ENCODE measurements at regions not wholly inside any gene's neighbourhood (a gene's known extent, or its start where the extent isn't known, plus 50 kb on each side); places are given as distances from the start of the nearest gene placed in this dataset.

DNA sequence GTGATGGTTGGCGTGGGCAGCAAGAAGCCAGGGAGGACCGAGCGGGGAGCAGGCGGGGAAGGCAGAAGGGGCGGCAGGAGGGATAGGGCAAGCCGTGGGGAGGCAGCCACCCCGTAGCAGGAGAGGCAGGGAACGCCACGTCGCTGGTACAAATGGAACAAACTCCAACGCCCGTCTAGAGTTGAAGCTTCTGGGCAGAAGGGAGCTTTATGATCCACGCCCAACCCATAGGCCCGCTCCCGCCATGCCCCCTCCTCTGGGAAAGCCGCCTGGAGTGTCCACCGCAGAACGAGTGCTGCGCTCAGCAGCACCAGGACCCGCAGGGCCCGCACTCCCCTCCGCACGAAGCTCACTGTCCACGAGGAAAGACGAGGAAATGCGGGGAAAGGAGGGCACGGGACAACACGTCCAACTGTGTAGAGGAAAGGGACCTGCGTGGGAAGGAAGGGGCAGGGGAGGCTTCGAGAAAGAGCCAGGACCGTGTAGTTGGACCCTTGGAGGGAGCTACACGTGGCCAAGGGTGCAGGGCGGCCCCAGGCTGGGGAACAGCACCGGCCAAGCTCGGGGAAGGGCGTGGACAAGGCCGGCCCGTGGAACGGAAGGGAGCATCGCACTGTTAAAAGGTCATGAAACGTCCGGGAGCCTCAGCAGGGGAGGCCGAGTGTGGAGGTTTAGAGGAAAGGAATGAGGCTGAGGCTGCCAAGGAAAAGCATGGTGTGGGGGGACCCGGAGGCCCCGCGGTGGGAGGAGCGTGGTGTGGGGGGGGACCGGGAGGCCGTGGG lies 204.0 kb downstream of the DLL1 start:
- Histone ChIP-seq H3K9me3 (no peaks in the 10 kb centered on the region), H3K36me3 (no peaks in the 10 kb centered on the region), H3K27me3 (no peaks in the 10 kb centered on the region), H3K27ac (no peak overlapping the region), H3K4me1 (peaks cover 0 to 8% of the 10 kb centered on the region in 2 donors), H3K4me3 (no peak overlapping the region)
- DNase-seq (ENCODE audit: low spot score) = peak; percentile 43
- TF ChIP-seq, protein P1, sequence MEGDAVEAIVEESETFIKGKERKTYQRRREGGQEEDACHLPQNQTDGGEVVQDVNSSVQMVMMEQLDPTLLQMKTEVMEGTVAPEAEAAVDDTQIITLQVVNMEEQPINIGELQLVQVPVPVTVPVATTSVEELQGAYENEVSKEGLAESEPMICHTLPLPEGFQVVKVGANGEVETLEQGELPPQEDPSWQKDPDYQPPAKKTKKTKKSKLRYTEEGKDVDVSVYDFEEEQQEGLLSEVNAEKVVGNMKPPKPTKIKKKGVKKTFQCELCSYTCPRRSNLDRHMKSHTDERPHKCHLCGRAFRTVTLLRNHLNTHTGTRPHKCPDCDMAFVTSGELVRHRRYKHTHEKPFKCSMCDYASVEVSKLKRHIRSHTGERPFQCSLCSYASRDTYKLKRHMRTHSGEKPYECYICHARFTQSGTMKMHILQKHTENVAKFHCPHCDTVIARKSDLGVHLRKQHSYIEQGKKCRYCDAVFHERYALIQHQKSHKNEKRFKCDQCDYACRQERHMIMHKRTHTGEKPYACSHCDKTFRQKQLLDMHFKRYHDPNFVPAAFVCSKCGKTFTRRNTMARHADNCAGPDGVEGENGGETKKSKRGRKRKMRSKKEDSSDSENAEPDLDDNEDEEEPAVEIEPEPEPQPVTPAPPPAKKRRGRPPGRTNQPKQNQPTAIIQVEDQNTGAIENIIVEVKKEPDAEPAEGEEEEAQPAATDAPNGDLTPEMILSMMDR (IDR thresholded peaks at IDR 0.05) = no peak

DNA sequence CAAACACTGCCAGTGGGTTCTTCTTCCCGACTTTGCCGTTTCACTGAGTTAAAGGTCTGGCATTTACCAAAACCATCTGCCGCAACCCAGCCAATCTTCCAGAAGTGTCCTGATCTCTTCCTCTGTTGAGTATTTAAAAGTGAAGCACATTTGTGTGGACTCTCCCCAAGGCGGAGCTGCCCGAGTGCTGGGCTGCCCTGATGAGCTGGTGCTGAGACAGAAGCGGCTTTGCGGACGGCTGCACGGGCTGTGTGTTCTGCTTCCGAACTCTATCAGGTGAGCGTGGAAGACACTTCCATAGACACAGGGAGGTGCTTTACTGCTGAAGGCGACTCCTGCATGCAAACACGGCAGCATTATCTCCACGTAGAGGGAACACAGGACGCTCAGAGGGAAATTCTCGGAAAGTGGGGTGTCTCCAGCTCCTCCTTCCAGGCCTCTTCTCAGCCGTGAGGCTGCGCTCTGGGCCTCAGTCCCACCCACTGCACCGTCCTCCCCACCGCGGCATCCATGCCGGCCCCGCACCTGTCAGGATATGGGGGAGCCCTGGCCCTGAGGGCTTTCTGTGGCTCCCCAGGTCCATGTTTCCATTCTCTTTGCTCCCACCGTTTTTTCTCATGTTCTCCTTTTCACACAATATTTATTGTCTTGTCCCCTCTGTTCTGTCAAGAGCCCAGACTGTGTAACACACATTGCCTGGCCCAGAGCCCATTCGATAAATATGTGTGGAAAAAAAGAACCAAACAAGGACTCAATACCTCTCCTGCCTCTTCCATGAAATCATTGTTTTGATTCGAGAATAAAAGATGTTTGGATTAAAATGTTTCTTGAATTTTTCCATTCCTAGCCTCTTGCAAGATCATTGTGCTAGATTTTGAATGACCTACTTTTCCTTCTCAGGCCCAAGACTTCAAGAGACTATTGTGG lies 205.1 kb downstream of the DLL1 start:
- H3K4me1 ChIP-seq = peaks cover 0 to 8% of the 10 kb centered on the region in 2 donors
- DNase-seq (ENCODE audit: low spot score) = peak; percentile 48
- no peaks in the 10 kb centered on the region for H3K9me3 ChIP-seq
- TF ChIP-seq, protein P1 (IDR thresholded peaks at IDR 0.05) = no peak
- H3K27ac ChIP-seq = no peak overlapping the region
- H3K36me3 ChIP-seq = no peaks in the 10 kb centered on the region
- no peaks in the 10 kb centered on the region for H3K27me3 ChIP-seq
- H3K4me3 ChIP-seq = no peak overlapping the region

DNA sequence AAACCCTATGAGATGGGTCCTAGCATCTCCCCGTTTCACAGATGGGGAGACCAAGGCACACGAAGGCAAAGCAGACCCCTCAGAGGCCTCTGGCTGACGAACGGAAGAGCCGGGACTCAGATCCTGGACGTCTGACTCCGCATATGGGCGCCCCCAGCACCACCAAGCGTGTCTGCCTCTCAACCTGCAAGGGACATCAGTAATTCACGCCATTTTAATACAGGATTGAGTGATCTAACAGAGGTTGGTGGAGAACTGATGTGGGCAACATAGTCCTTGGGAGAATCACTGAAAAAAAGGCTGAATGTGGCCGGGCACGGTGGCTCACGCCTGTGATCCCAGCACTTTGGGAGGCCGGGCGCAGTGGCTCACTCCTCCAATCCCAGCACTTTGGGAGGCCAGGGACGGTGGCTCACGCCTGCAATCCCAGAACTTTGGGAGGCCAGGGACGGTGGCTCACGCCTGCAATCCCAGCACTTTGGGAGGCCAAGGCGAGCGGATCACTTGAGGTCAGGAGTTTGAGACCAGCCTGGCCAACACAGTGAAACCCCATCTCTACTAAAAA lies 206.6 kb downstream of the DLL1 start:
- no peaks in the 10 kb centered on the region for H3K36me3 ChIP-seq
- H3K4me1 ChIP-seq = peaks cover 0 to under 1% of the 10 kb centered on the region in 2 donors
- H3K27me3 ChIP-seq = no peaks in the 10 kb centered on the region
- H3K27ac ChIP-seq = no peak overlapping the region
- TF ChIP-seq, protein P1 (IDR thresholded peaks at IDR 0.05) = no peak
- no peak overlapping the region for H3K4me3 ChIP-seq
- DNase-seq (ENCODE audit: low spot score) = peak; percentile 16
- no peaks in the 10 kb centered on the region for H3K9me3 ChIP-seq

DNA sequence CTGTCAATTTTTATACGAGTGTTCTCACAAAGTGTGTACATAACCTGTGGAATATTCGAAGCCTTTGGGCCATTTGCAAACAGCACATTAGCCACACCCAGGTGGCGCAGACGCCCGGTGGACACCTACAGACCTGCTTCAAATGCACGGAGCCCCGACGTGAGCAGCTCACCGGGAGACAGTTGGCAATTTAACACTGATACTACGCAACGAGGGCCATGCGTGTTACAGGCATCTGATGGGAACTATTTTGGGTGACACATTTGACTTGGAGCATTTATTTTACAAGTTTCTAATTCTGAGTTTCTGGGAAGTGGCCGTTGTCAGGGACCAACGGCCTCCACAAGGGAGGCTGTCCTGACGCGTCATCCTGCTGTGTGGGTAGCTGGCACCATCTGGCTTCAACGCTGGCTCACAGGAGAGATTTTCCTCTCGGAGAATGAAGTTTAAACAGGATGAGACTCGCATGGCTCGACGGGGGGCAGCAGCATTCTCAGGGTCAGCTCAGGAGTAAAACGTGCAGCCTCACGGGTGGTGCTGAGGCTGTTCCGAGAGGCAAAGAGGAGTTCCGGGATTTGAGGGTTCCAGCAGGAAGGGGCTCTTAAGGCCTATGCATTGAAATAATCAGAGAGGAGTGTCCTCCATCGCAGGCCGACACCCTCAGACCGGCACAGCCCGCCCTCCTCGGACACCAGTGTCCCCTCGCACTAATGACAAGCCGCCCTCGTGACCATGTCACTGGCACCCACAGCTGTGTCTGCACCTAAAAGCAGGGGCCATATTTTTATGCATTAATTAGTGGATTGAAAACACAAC lies 207.4 kb downstream of the DLL1 start:
- DNase-seq (ENCODE audit: low spot score) = peak; percentile 54
- no peak overlapping the region for H3K27ac ChIP-seq
- no peaks in the 10 kb centered on the region for H3K36me3 ChIP-seq
- TF ChIP-seq, protein P1 (IDR thresholded peaks at IDR 0.05) = no peak
- no peaks in the 10 kb centered on the region for H3K4me1 ChIP-seq
- no peak overlapping the region for H3K4me3 ChIP-seq
- no peaks in the 10 kb centered on the region for H3K9me3 ChIP-seq
- no peaks in the 10 kb centered on the region for H3K27me3 ChIP-seq

DNA sequence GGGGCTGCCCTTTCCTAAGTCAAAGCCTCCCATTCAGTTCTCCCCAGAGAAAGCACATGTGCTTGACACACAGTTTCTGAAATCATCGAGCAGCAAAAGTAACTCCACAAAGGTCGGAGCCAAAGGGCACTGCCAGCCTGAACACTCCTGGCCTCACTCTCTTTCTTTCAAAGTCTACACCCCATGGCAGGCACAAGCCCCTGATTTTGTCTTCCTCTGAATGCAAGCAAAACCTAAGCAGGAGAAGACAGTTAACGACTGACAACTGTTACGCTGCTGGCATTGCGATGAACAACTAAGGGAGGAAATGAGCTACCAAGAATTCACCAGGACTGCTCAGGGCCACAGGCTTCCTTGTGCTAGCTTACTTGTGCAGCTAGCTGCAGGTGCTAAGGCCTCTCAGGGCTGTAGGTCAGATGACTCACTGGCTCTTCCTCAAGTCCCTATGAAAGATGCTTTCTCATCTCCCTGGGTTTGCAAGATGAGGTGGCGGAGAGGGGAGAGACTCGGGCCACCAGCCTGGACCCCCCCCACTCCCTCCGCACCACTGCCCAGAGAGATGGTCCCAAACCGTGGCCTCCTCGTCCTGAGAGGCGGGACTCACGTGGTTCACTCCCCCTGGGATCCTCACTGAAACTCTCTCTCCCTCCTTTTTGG lies 208.2 kb downstream of the DLL1 start:
- Histone ChIP-seq H3K27me3 (no peaks in the 10 kb centered on the region), H3K27ac (no peak overlapping the region)
- TF ChIP-seq, protein P1 (IDR thresholded peaks at IDR 0.05) = no peak

More for the DNA sequence above, 208.2 kb downstream of the DLL1 start:
- Histone ChIP-seq H3K4me3 (no peak overlapping the region), H3K9me3 (no peaks in the 10 kb centered on the region), H3K36me3 (no peaks in the 10 kb centered on the region), H3K4me1 (no peaks in the 10 kb centered on the region)
- DNase-seq (ENCODE audit: low spot score) = peak; percentile 32
